ENCODE measurements at regions not wholly inside any gene's neighbourhood (a gene's known extent, or its start where the extent isn't known, plus 50 kb on each side); places are given as distances from the start of the nearest gene placed in this dataset.

GRCh38 chr2:105943977-105944376 is 199.3 kb downstream of the NCK2 start:
- WGBS, 2 donors: 91% methylated on average over 18 to 20 of the region's 20 CpGs
- DNase-seq (no peak), ATAC-seq (ENCODE audit: low FRiP score in 2 of 2) (no peak)
- H3K27me3 ChIP-seq: no peaks in the 10 kb centered on the region
- no peaks in the 10 kb centered on the region for H3K4me1 ChIP-seq
- H3K27ac ChIP-seq: no peak overlapping the region
- H3K4me3 ChIP-seq: no peak overlapping the region
- H3K9me3 ChIP-seq: peaks cover 0 to 3% (median 0%) of the 10 kb centered on the region in 4 donors
- TF ChIP-seq POLR2AphosphoS5 (IDR thresholded peaks at IDR 0.05) (no peak), POLR2A (IDR thresholded peaks at IDR 0.05) (no peak), CTCF (IDR thresholded peaks at IDR 0.05) (no peak), EP300 (IDR thresholded peaks at IDR 0.05) (no peak)
- H3K36me3 ChIP-seq: no peaks in the 10 kb centered on the region
